CD4-positive, alpha-beta T cell (primary cell): ENCODE measurements at regions not wholly inside any gene's neighbourhood (a gene's known extent, or its start where the extent isn't known, plus 50 kb on each side); places are given as distances from the start of the nearest gene placed in this dataset.

Experiments used
- ATAC-seq: fragments of 200-7000 bp; cut with Tn5 transposase; one replicate; pipeline ENCODE4 v1.10.0; 2022; ENCODE audit warnings: mild to moderate bottlenecking; ENCODE audit not compliant: poor library complexity
- CTCF ChIA-PET: fragments of 350-600 bp; sonication (Branson Sonifier 250); formaldehyde crosslinking; loops from one replicate; lab custom pipeline; 2021; ENCODE audit warnings: antibody characterized with exemption, inconsistent platforms; lab: Charles Lee
- POLR2A ChIA-PET: fragments of 350-600 bp; sonication (Branson Sonifier 250); formaldehyde crosslinking; loops from one replicate; lab custom pipeline; 2021; ENCODE audit warnings: antibody characterized with exemption, inconsistent platforms; lab: Charles Lee
- DNase-seq, 14 experiments: peaks; one replicate each; pipeline ENCODE4 v3.0.0-alpha.2; 2013 to 2020; ENCODE audit warnings: mixed read lengths in 2 of 14
- H3K27ac ChIP-seq, 2 donors: one replicate each; pipeline versions ENCODE4 v1.5.1 to v1.7.0; 2013; ENCODE audit warnings: low read length in 2 of 2, low read depth in 1 of 2, mild to moderate bottlenecking in 1 of 2
- H3K27me3 ChIP-seq, 2 experiments: 1 replicate in 1 of 2; 2 replicates in 1 of 2; pipeline versions ENCODE4 v1.6.1 to v1.7.0; 2013; ENCODE audit warnings: low read length in 2 of 2, control low read depth in 1 of 2, mild to moderate bottlenecking in 1 of 2, moderate library complexity in 1 of 2; ENCODE audit not compliant: insufficient read depth in 2 of 2, control insufficient read depth in 1 of 2
- H3K36me3 ChIP-seq: one replicate; pipeline ENCODE4 v1.6.1; 2013; ENCODE audit warnings: low read length, control low read depth; ENCODE audit not compliant: insufficient read depth
- H3K4me1 ChIP-seq: one replicate; pipeline ENCODE4 v1.6.1; 2013; ENCODE audit warnings: low read length, control low read depth; ENCODE audit not compliant: insufficient read depth
- H3K4me3 ChIP-seq: one replicate; pipeline ENCODE4 v1.5.1; 2013; ENCODE audit warnings: mild to moderate bottlenecking, low read length, moderate library complexity
- H3K9me3 ChIP-seq, 2 experiments: 1 replicate in 1 of 2; 2 replicates in 1 of 2; pipeline versions ENCODE4 v1.6.1 to v1.7.0; 2013; ENCODE audit warnings: low read length in 2 of 2, mild to moderate bottlenecking in 2 of 2, control low read depth in 1 of 2, moderate library complexity in 1 of 2; ENCODE audit not compliant: control insufficient read depth in 1 of 2, insufficient read depth in 1 of 2
- H3K27ac Mint-ChIP-seq: one replicate; pipeline ENCODE4 v1.8.0; 2020; ENCODE audit warnings: mixed read lengths
- H3K27me3 Mint-ChIP-seq: one replicate; pipeline ENCODE4 v1.8.0; 2021; ENCODE audit warnings: mixed read lengths
- H3K36me3 Mint-ChIP-seq: one replicate; pipeline ENCODE4 v1.8.0; 2021; ENCODE audit warnings: low read depth, mixed read lengths
- H3K4me1 Mint-ChIP-seq: one replicate; pipeline ENCODE4 v1.8.0; 2021; ENCODE audit warnings: low read depth, mixed read lengths
- H3K4me3 Mint-ChIP-seq: one replicate; pipeline ENCODE4 v1.8.0; 2020; ENCODE audit warnings: mild to moderate bottlenecking, mixed read lengths
- H3K9me3 Mint-ChIP-seq: one replicate; pipeline ENCODE4 v1.8.0; 2020; ENCODE audit warnings: mixed read lengths
- intact Hi-C, 2 experiments: fragments of 100-400 bp; cut with DNase I in 1 of 2; cut with micrococcal nuclease in 1 of 2; formaldehyde crosslinking; loops; one replicate each; pipeline versions ENCODE4 v1.15.1 to v1.9.0; 2023 to 2025; cut with DNase I, micrococcal nuclease
- TF ChIP-seq, protein P1 (sequence below): fragments of 200-600 bp; IDR thresholded peaks from one replicate; pipeline ENCODE4 v1.8.0; 2022; ENCODE audit warnings: antibody characterized with exemption, mild to moderate bottlenecking

DNA sequence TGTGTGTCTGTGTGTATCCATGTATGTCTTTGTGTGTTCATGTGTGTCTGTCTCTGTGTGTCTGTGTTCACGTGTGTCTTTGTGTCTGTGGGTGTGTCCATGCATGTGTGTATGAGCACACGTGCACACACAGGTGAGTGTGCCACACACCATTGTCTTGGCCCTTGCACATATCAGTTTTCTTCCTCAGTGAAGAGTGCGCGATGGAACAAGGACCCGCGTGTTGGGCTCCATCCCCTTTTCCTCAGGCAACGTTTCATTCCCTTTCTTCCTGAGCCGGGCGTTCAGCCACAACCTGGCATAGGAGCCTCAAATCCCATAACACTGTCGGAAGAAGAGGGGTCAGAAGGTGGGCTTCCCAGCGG lies 74.3 kb downstream of the PTGR3 start:
- no peaks in the 10 kb centered on the region for H3K36me3 Mint-ChIP-seq
- POLR2A ChIA-PET = no interaction called here

DNA sequence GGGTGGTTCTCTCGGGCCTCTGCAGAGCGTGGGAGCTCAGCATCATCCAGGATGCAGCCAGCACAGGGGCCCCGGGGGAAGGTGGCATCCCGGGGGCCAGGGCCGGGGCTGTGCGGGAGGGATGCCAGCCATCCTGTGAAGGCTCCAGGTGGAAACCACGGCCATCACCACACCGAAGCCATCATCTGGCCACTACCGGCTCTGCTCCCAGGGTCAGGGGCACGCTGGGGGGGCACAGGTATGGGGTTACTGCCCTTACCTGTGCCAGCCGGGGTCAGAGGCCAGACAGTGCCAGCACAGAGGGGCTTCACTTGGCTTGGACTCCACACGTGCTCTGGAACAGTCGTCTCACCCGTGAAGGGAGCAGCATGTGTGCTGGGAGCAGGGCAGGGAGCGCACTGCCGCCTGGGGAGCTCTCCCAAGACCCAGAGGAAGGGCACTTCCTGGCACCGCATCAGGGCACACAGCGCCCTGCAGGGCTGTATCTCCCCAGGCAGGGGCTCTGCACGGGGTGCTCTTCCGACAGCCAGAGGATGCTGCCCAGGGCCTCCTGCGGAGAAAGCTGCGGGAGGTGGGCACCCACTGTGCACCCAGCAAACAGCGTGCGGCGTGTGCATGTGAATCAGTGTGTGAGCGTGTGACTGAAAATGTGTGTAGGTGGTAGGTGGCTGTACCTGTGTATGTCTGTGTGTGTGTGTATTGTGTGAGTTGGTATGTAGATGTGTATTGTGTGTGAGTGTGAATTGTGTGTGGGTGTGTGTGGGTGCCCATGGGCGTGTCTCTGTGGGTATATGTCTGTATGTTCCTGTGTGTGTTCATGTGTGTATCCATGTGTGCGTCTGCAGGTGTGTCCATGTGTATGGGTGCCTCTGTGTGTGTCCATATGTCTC lies 75.0 kb downstream of the PTGR3 start:
- H3K4me3 Mint-ChIP-seq = no peak overlapping the region
- intact Hi-C loops = no loop called here
- no peaks in the 10 kb centered on the region for H3K36me3 ChIP-seq
- no peaks in the 10 kb centered on the region for H3K4me1 Mint-ChIP-seq
- no peaks in the 10 kb centered on the region for H3K9me3 ChIP-seq
- H3K4me1 ChIP-seq = no peaks in the 10 kb centered on the region
- TF ChIP-seq, protein P1, sequence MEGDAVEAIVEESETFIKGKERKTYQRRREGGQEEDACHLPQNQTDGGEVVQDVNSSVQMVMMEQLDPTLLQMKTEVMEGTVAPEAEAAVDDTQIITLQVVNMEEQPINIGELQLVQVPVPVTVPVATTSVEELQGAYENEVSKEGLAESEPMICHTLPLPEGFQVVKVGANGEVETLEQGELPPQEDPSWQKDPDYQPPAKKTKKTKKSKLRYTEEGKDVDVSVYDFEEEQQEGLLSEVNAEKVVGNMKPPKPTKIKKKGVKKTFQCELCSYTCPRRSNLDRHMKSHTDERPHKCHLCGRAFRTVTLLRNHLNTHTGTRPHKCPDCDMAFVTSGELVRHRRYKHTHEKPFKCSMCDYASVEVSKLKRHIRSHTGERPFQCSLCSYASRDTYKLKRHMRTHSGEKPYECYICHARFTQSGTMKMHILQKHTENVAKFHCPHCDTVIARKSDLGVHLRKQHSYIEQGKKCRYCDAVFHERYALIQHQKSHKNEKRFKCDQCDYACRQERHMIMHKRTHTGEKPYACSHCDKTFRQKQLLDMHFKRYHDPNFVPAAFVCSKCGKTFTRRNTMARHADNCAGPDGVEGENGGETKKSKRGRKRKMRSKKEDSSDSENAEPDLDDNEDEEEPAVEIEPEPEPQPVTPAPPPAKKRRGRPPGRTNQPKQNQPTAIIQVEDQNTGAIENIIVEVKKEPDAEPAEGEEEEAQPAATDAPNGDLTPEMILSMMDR = no peak
- POLR2A ChIA-PET = no interaction called here
- no peak for DNase-seq
- no peak overlapping the region for H3K27ac Mint-ChIP-seq
- no peak overlapping the region for H3K4me3 ChIP-seq
- H3K27me3 ChIP-seq = no peaks in the 10 kb centered on the region
- H3K27me3 Mint-ChIP-seq = no peaks in the 10 kb centered on the region
- no peak for ATAC-seq
- no peak overlapping the region for H3K27ac ChIP-seq
- CTCF ChIA-PET = no interaction called here
- H3K9me3 Mint-ChIP-seq = no peaks in the 10 kb centered on the region
- no peaks in the 10 kb centered on the region for H3K36me3 Mint-ChIP-seq

More for the DNA sequence above, 74.3 kb downstream of the PTGR3 start:
- Histone ChIP-seq H3K27ac (no peak overlapping the region), H3K27me3 (no peaks in the 10 kb centered on the region), H3K9me3 (no peaks in the 10 kb centered on the region), H3K4me3 (no peak overlapping the region), H3K4me1 (no peaks in the 10 kb centered on the region), H3K36me3 (no peaks in the 10 kb centered on the region)
- H3K4me3 Mint-ChIP-seq = no peak overlapping the region
- H3K27ac Mint-ChIP-seq = no peak overlapping the region
- intact Hi-C loops = no loop called here
- no peak for ATAC-seq
- no peak for DNase-seq
- H3K4me1 Mint-ChIP-seq = no peaks in the 10 kb centered on the region
- TF ChIP-seq, protein P1 = no peak
- H3K27me3 Mint-ChIP-seq = no peaks in the 10 kb centered on the region
- CTCF ChIA-PET = no interaction called here
- no peaks in the 10 kb centered on the region for H3K9me3 Mint-ChIP-seq

DNA sequence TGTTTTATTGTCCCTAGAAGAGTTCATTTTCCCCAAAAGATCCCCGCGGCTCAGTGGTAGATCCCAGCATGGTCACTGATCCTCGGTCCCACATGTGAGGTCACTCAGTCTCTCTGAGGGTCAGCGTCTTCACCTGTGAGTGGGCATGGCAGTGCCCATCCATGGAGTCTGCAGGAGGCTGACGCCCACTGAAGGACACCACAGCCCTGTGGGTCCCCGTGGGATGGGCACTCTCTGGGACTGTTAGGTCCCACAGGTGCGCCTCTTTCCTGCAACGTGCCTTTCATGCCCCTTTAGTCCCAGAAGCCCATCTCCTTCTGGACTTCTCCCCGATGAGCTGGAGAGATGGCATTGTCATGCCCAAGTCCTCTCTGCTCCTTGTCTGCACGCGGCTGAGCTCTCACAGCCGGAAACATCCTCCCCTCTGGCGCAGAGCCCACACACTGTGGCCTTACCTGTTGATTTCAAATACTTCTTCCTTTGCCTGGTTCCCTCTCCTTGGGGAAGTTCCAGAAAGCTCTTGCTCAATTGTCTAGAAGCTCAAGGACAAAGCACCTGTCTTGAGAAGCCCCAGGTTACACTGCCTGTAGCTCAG lies 75.9 kb downstream of the PTGR3 start:
- no peak overlapping the region for H3K4me3 ChIP-seq
- Mint-ChIP-seq H3K9me3 (no peaks in the 10 kb centered on the region), H3K36me3 (no peaks in the 10 kb centered on the region), H3K4me1 (no peaks in the 10 kb centered on the region), H3K4me3 (no peak overlapping the region), H3K27me3 (no peaks in the 10 kb centered on the region), H3K27ac (no peak overlapping the region)
- no peaks in the 10 kb centered on the region for H3K27me3 ChIP-seq
- ChIA-PET POLR2A (no interaction called here), CTCF (no interaction called here)
- no peaks in the 10 kb centered on the region for H3K36me3 ChIP-seq
- intact Hi-C loops = no loop called here
- H3K9me3 ChIP-seq = no peaks in the 10 kb centered on the region
- no peak for DNase-seq
- TF ChIP-seq, protein P1 = no peak
- no peaks in the 10 kb centered on the region for H3K4me1 ChIP-seq
- no peak overlapping the region for H3K27ac ChIP-seq
- ATAC-seq = no peak
